Mesenchymal stem cell (in vitro differentiated cells and primary cell): ENCODE measurements at regions not wholly inside any gene's neighbourhood (a gene's known extent, or its start where the extent isn't known, plus 50 kb on each side); places are given as distances from the start of the nearest gene placed in this dataset.
A peak's percentile ranks its signal among the peaks of the same experiment; 100 is the strongest.

Source experiments
- DNase-seq: peaks from one replicate; pipeline ENCODE4 v3.0.0-alpha.2; 2013
- H2AFZ ChIP-seq: one replicate; pipeline ENCODE4 v1.6.1; 2013; ENCODE audit warnings: low read depth, mild to moderate bottlenecking, control low read depth, inconsistent platforms, low read length, moderate library complexity
- H2AK5ac ChIP-seq: 2 replicates; pipeline ENCODE4 v1.6.1; 2013; ENCODE audit warnings: low read length, moderate library complexity, mild to moderate bottlenecking, inconsistent platforms; ENCODE audit not compliant: severe bottlenecking
- H2BK120ac ChIP-seq: one replicate; pipeline ENCODE4 v1.6.1; 2013; ENCODE audit warnings: low read depth, mild to moderate bottlenecking, inconsistent platforms, low read length, moderate library complexity
- H2BK12ac ChIP-seq, 2 experiments: one replicate each; pipeline ENCODE4 v1.6.1; 2013; ENCODE audit warnings: inconsistent platforms in 2 of 2, low read length in 2 of 2, mild to moderate bottlenecking in 2 of 2, moderate library complexity in 2 of 2, control low read depth in 1 of 2
- H2BK15ac ChIP-seq: one replicate; pipeline ENCODE4 v1.6.1; 2013; ENCODE audit warnings: mild to moderate bottlenecking, low read depth, inconsistent platforms; ENCODE audit not compliant: poor library complexity, severe bottlenecking
- H2BK5ac ChIP-seq: 2 replicates; pipeline ENCODE4 v1.6.1; 2013; ENCODE audit warnings: low read depth, mild to moderate bottlenecking, low read length, control low read depth, inconsistent platforms; ENCODE audit not compliant: poor library complexity, severe bottlenecking
- H3K14ac ChIP-seq, 2 experiments: one replicate each; pipeline ENCODE4 v1.6.1; 2013; ENCODE audit warnings: inconsistent platforms in 2 of 2, low read length in 2 of 2, control low read depth in 1 of 2, mild to moderate bottlenecking in 1 of 2, moderate library complexity in 1 of 2
- H3K18ac ChIP-seq, 2 experiments: one replicate each; pipeline ENCODE4 v1.6.1; 2013; ENCODE audit warnings: inconsistent platforms in 2 of 2, low read length in 2 of 2, control low read depth in 1 of 2, low read depth in 1 of 2, mild to moderate bottlenecking in 1 of 2
- H3K23ac ChIP-seq, 2 experiments: one replicate each; pipeline ENCODE4 v1.6.1; 2013; ENCODE audit warnings: inconsistent platforms in 2 of 2, low read length in 2 of 2, mild to moderate bottlenecking in 2 of 2, moderate library complexity in 2 of 2, control low read depth in 1 of 2
- H3K27ac ChIP-seq: 2 replicates; pipeline ENCODE4 v1.5.1; 2013; ENCODE audit warnings: mild to moderate bottlenecking, moderate library complexity, low read length, control low read depth, inconsistent platforms; ENCODE audit not compliant: poor library complexity, severe bottlenecking
- H3K27me3 ChIP-seq, 2 experiments: 2 replicates each; pipeline versions ENCODE4 v1.6.1 to v1.7.0; 2013; ENCODE audit warnings: low read length in 2 of 2, mild to moderate bottlenecking in 2 of 2, moderate library complexity in 2 of 2, control low read depth in 1 of 2, inconsistent platforms in 1 of 2; ENCODE audit not compliant: control insufficient read depth in 1 of 2, insufficient read depth in 1 of 2
- H3K36me3 ChIP-seq, 2 experiments: 2 replicates each; pipeline versions ENCODE4 v1.6.1 to v1.7.0; 2013; ENCODE audit warnings: low read length in 2 of 2, control low read depth in 1 of 2, inconsistent platforms in 1 of 2, low read depth in 1 of 2, mild to moderate bottlenecking in 1 of 2; ENCODE audit not compliant: insufficient read depth in 2 of 2, control insufficient read depth in 1 of 2
- H3K4ac ChIP-seq, 2 experiments: one replicate each; pipeline ENCODE4 v1.6.1; 2013; ENCODE audit warnings: inconsistent platforms in 2 of 2, low read length in 2 of 2, mild to moderate bottlenecking in 2 of 2, moderate library complexity in 2 of 2, control low read depth in 1 of 2, low read depth in 1 of 2
- H3K4me1 ChIP-seq: 2 replicates; pipeline ENCODE4 v1.6.1; 2013; ENCODE audit warnings: low read depth, low read length, control low read depth; ENCODE audit not compliant: control insufficient read depth, insufficient read depth
- H3K4me2 ChIP-seq: 2 replicates; pipeline ENCODE4 v1.6.1; 2013; ENCODE audit warnings: low read length, mild to moderate bottlenecking, inconsistent platforms; ENCODE audit not compliant: poor library complexity, severe bottlenecking
- H3K4me3 ChIP-seq, 2 experiments: 2 replicates each; pipeline versions ENCODE4 v1.5.1 to v1.7.0; 2013; ENCODE audit warnings: low read length in 2 of 2, mild to moderate bottlenecking in 2 of 2, control low read depth in 1 of 2, low read depth in 1 of 2; ENCODE audit not compliant: insufficient read depth in 1 of 2
- H3K79me1 ChIP-seq: replicated peaks from 2 replicates; pipeline ENCODE4 v1.6.1; 2013; ENCODE audit warnings: mild to moderate bottlenecking, control low read depth, low read length, inconsistent platforms; ENCODE audit not compliant: poor library complexity, severe bottlenecking
- H3K9ac ChIP-seq: 2 replicates; pipeline ENCODE4 v1.7.0; 2013; ENCODE audit warnings: mild to moderate bottlenecking, low read length, moderate library complexity
- H3K9me3 ChIP-seq: 2 replicates; pipeline ENCODE4 v1.7.0; 2013; ENCODE audit warnings: mild to moderate bottlenecking, low read length; ENCODE audit not compliant: control insufficient read depth
- H4K8ac ChIP-seq: one replicate; pipeline ENCODE4 v1.6.1; 2013; ENCODE audit warnings: inconsistent platforms, mild to moderate bottlenecking, low read length, moderate library complexity
- H4K91ac ChIP-seq: one replicate; pipeline ENCODE4 v1.6.1; 2013; ENCODE audit warnings: mild to moderate bottlenecking, low read length, inconsistent platforms
- WGBS: methylation state at CpG from one replicate; pipeline ENCODE4 v1.1.7; 2013; ENCODE audit warnings: mixed read lengths; 5-methylcytosine and 5-hydroxymethylcytosine counted together

GRCh38 chr2:41859615-41860514 is 188.0 kb upstream of the PKDCC start:
- Histone ChIP-seq H4K8ac (no peak overlapping the region), H3K4me1 (no peaks in the 10 kb centered on the region), H4K91ac (no peak overlapping the region), H3K36me3 (no peaks in the 10 kb centered on the region), H2AFZ (no peak overlapping the region), H3K9ac (peak overlapping the region; percentile 72), H2BK15ac (no peak overlapping the region), H3K79me1 (no peaks in the 10 kb centered on the region), H2BK12ac (no peak overlapping the region), H3K27me3 (no peaks in the 10 kb centered on the region), H3K18ac (no peak overlapping the region), H3K9me3 (no peaks in the 10 kb centered on the region), H3K4me2 (no peak overlapping the region), H2BK5ac (no peak overlapping the region), H3K14ac (no peak overlapping the region), H2AK5ac (no peak overlapping the region), H3K27ac (peak overlapping the region; percentile 12), H3K4ac (peak overlapping the region in 1 of 2 experiments; percentile 58), H3K23ac (no peak overlapping the region), H2BK120ac (no peak overlapping the region), H3K4me3 (peak overlapping the region in 1 of 2 experiments; percentile 25)
- peak; percentile 65 for DNase-seq
- 64% methylated on average over 4 of the region's 9 CpGs for WGBS

GRCh38 chr2:41863062-41863461 is 184.8 kb upstream of the PKDCC start:
- Histone ChIP-seq H3K9me3 (no peaks in the 10 kb centered on the region), H3K27ac (no peak overlapping the region), H3K9ac (no peak overlapping the region), H4K91ac (no peak overlapping the region), H3K18ac (no peak overlapping the region), H4K8ac (no peak overlapping the region), H2BK12ac (no peak overlapping the region), H3K14ac (no peak overlapping the region), H3K4me3 (no peak overlapping the region), H3K36me3 (no peaks in the 10 kb centered on the region), H2AK5ac (no peak overlapping the region), H3K23ac (no peak overlapping the region), H3K4me1 (peaks cover 3% of the 10 kb centered on the region), H3K27me3 (no peaks in the 10 kb centered on the region), H2BK5ac (no peak overlapping the region), H2BK15ac (no peak overlapping the region), H3K4me2 (no peak overlapping the region), H2BK120ac (no peak overlapping the region), H2AFZ (no peak overlapping the region), H3K79me1 (no peaks in the 10 kb centered on the region), H3K4ac (no peak overlapping the region)
- DNase-seq = no peak
- WGBS = 89% methylated on average over 2 of the region's 2 CpGs

- H2BK15ac ChIP-seq = no peak overlapping the region
- H3K27ac ChIP-seq = no peak overlapping the region
- H3K14ac ChIP-seq = no peak overlapping the region
- peaks cover 7% of the 10 kb centered on the region for H3K4me1 ChIP-seq
- no peak overlapping the region for H3K4me3 ChIP-seq
- H2BK5ac ChIP-seq = no peak overlapping the region
- no peak overlapping the region for H4K91ac ChIP-seq
- H3K36me3 ChIP-seq = no peaks in the 10 kb centered on the region
- H2BK12ac ChIP-seq = no peak overlapping the region
- no peak overlapping the region for H3K4ac ChIP-seq
- H3K79me1 ChIP-seq = no peaks in the 10 kb centered on the region
- no peaks in the 10 kb centered on the region for H3K27me3 ChIP-seq
- no peak overlapping the region for H2BK120ac ChIP-seq
- no peak for DNase-seq
- H3K18ac ChIP-seq = no peak overlapping the region
- H3K9ac ChIP-seq = no peak overlapping the region
- 85% methylated on average over 3 of the region's 3 CpGs for WGBS
- no peak overlapping the region for H2AFZ ChIP-seq
- no peak overlapping the region for H3K23ac ChIP-seq
- H2AK5ac ChIP-seq = no peak overlapping the region
- no peak overlapping the region for H3K4me2 ChIP-seq
- H4K8ac ChIP-seq = no peak overlapping the region
- H3K9me3 ChIP-seq = no peaks in the 10 kb centered on the region
Observed at GRCh38 chr2:41865263-41865662, 182.6 kb upstream of the PKDCC start.

- no peak overlapping the region for H2AK5ac ChIP-seq
- H2BK120ac ChIP-seq = no peak overlapping the region
- H2BK5ac ChIP-seq = no peak overlapping the region
- no peaks in the 10 kb centered on the region for H3K79me1 ChIP-seq
- no peak overlapping the region for H4K91ac ChIP-seq
- H3K23ac ChIP-seq = no peak overlapping the region
- H3K4ac ChIP-seq = peak overlapping the region in 1 of 2 experiments; percentile 57
- peak overlapping the region in 1 of 2 experiments; percentile 63 for H3K4me3 ChIP-seq
- peak overlapping the region; percentile 66 for H3K9ac ChIP-seq
- WGBS = 77% methylated on average over 3 of the region's 3 CpGs
- H3K18ac ChIP-seq = no peak overlapping the region
- peaks cover 10% of the 10 kb centered on the region for H3K4me1 ChIP-seq
- H3K36me3 ChIP-seq = no peaks in the 10 kb centered on the region
- H2BK12ac ChIP-seq = peak overlapping the region; percentile 17 to 38
- H2AFZ ChIP-seq = no peak overlapping the region
- H3K27ac ChIP-seq = no peak overlapping the region
- H3K9me3 ChIP-seq = no peaks in the 10 kb centered on the region
- H3K14ac ChIP-seq = no peak overlapping the region
- no peak overlapping the region for H4K8ac ChIP-seq
- H3K27me3 ChIP-seq = peaks cover 0 to 2% of the 10 kb centered on the region in 2 experiments
- DNase-seq = peak; percentile 19
- H3K4me2 ChIP-seq = no peak overlapping the region
- no peak overlapping the region for H2BK15ac ChIP-seq
Observed at GRCh38 chr2:41867553-41867952, 180.3 kb upstream of the PKDCC start.
